Right lobe of liver (tissue), 6 donors: ENCODE measurements at regions not wholly inside any gene's neighbourhood (a gene's known extent, or its start where the extent isn't known, plus 50 kb on each side); places are given as distances from the start of the nearest gene placed in this dataset.
A peak's percentile ranks its signal among the peaks of the same experiment; 100 is the strongest.

Experiments
- ATAC-seq, 4 donors: fragments of 200-7000 bp; cut with Tn5 transposase; one replicate each; pipeline ENCODE4 v1.9.1; 2020; ENCODE audit warnings: mild to moderate bottlenecking in 4 of 4, moderate library complexity in 4 of 4
- DNase-seq, 3 donors: peaks; one replicate each; pipeline ENCODE4 v3.0.0-alpha.2; 2020
- H3K27ac ChIP-seq, 3 donors: fragments of 200-600 bp; one replicate each; pipeline ENCODE4 v1.8.0; 2022
- H3K27me3 ChIP-seq, 2 donors: fragments of 200-600 bp; one replicate each; pipeline ENCODE4 v1.8.0; 2022
- H3K36me3 ChIP-seq, 4 donors: fragments of 200-600 bp; sonication (generic) in 1 of 4; one replicate each; pipeline versions ENCODE4 v1.5.1 to v1.8.0; 2017 to 2022; ENCODE audit warnings: control low read depth in 1 of 4
- H3K4me1 ChIP-seq, 4 donors: fragments of 200-600 bp; sonication (generic) in 1 of 4; one replicate each; pipeline versions ENCODE4 v1.5.1 to v1.8.0; 2017 to 2022; ENCODE audit warnings: control low read depth in 1 of 4
- H3K4me3 ChIP-seq, 3 donors: fragments of 200-600 bp; one replicate each; pipeline ENCODE4 v1.8.0; 2022
- H3K9me3 ChIP-seq, 4 donors: fragments of 200-600 bp; sonication (generic) in 1 of 4; one replicate each; pipeline versions ENCODE4 v1.5.1 to v1.8.0; 2017 to 2022; ENCODE audit warnings: control low read depth in 1 of 4
- CTCF ChIP-seq, 4 donors: fragments of 200-600 bp in 3 of 4; fragments of 450-650 bp in 1 of 4; IDR thresholded peaks; one replicate each; pipeline versions ENCODE4 v1.5.1 to v1.8.0; 2016 to 2022; ENCODE audit warnings: antibody characterized with exemption in 4 of 4, mild to moderate bottlenecking in 2 of 4
- POLR2A ChIP-seq: fragments of 450-650 bp; IDR thresholded peaks from one replicate; pipeline ENCODE4 v1.6.1; 2017; ENCODE audit warnings: antibody characterized with exemption, mild to moderate bottlenecking
- WGBS: methylation state at CpG from one replicate; pipeline ENCODE4 v1.1.6; 2018; ENCODE audit warnings: low coverage, low lambda C conversion rate; ENCODE audit not compliant: insufficient coverage; ENCODE audit errors: missing lambda C conversion rate; 5-methylcytosine and 5-hydroxymethylcytosine counted together
- intact Hi-C, 2 donors: fragments of 100-400 bp; cut with DNase I; formaldehyde crosslinking; loops; one replicate each; pipeline versions ENCODE4 v1.11.2 to v1.14.1; 2022
- donor health status: DM: no; HTN: yes; CAD: no.
- donor health status: DM: no; HTN: no; CAD: no.
- donor health status: DM: no; HTN: no; CAD: no.
- donor health status: DM: no; HTN: yes; CAD: no.
- donor health status: DM: no; HTN: yes; CAD: no.

DNA sequence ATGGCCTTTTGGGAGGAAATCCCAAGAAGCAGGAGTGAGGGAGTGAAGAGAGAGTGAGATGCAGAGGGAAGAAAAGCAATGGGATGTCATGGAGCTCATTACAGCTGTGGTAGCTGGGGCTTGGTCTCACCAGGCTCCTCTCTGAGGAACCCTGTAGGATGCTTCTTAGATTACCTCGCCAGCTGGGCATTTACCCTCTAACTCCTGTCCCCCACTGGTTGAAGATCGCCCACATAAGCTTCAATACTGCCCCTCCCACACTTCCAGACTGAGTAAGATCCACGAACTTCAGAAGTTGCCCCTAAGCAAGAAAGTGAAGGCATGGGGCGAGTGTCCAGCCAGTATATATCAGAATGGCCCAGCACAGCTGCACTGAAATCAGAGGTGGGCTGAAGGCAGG, 58.1 kb upstream of the SLC35B4 start:
- Histone ChIP-seq H3K9me3 (peaks cover 0 to 2% (median 0%) of the 10 kb centered on the region in 4 donors), H3K4me3 (no peak overlapping the region), H3K27ac (peak overlapping the region in 1 of 3 donors; percentile 65), H3K27me3 (no peaks in the 10 kb centered on the region), H3K4me1 (peaks cover 0 to 14% (median 4%) of the 10 kb centered on the region in 4 donors), H3K36me3 (no peaks in the 10 kb centered on the region)
- TF ChIP-seq CTCF (IDR thresholded peaks at IDR 0.05) = no peak
- TF ChIP-seq POLR2A = no peak
- ATAC-seq = peak in 1 of 4 donors; percentile 4
- 100% methylated on average over 3 of the region's 4 CpGs for WGBS
- no peak for DNase-seq
- intact Hi-C loops = no loop called here

DNA sequence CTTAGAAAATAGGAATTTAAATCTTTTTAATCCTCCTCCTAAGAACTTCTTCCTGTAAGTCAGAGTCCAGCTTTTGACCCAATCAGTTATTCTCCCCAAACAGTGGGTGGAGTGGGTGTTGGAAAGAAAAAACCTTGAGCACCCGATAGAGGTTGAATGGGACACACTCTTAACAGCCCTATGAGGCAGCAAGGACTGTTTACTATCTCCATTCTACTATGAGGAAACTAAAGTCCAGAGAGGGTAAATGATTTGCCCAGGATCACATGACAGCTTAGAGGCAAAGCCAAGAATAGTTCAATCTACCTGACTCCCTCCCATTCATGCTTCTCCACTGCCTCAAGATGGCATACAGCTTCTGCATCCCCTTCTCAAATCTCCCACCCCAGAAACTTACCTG, 57.6 kb upstream of the SLC35B4 start:
- peak; percentile 94 to 97 (median 95) for ATAC-seq
- no peak for DNase-seq
- no peak overlapping the region for H3K4me3 ChIP-seq
- no peak for TF ChIP-seq CTCF (IDR thresholded peaks at IDR 0.05)
- peak; percentile 65 for TF ChIP-seq POLR2A
- peak overlapping the region in 2 of 3 donors; percentile 65 to 74 for H3K27ac ChIP-seq
- peaks cover 0 to 19% (median 7%) of the 10 kb centered on the region in 4 donors for H3K4me1 ChIP-seq
- no peaks in the 10 kb centered on the region for H3K36me3 ChIP-seq
- WGBS = 27% methylated on average over 1 of the region's 1 CpG
- no peaks in the 10 kb centered on the region for H3K27me3 ChIP-seq
- peaks cover 0 to 2% (median 0%) of the 10 kb centered on the region in 4 donors for H3K9me3 ChIP-seq
- intact Hi-C loops = no loop called here

DNA sequence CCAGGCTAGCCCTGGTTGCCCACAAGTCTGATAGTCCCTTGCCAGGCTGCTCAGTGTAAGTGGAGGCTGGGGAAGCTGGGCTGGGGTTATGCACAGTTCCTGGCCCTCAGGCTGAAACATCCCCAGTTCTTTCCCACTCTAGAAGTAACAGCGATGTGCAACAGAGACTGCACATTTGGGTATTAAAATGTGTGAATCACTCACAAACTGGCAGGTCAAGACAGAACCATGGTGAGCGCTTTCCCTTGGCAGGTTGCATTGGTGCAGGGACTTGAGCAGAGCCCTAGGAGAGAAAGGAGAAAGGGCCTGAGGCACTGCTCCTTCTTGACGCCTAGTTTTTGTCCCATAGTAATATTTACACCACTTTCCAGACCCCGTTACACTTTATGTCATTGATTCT, 56.1 kb upstream of the SLC35B4 start:
- Histone ChIP-seq H3K27me3 (no peaks in the 10 kb centered on the region), H3K4me1 (peaks cover 0 to 34% (median 12%) of the 10 kb centered on the region in 4 donors), H3K4me3 (no peak overlapping the region), H3K36me3 (no peaks in the 10 kb centered on the region), H3K27ac (no peak overlapping the region), H3K9me3 (no peaks in the 10 kb centered on the region)
- DNase-seq (no peak), ATAC-seq (no peak)
- TF ChIP-seq POLR2A (no peak), CTCF (IDR thresholded peaks at IDR 0.05) (no peak)
- intact Hi-C loops = no loop called here
- 91% methylated on average over 4 of the region's 4 CpGs for WGBS

GRCh38 chr7:134371971-134372370, 55.2 kb upstream of the SLC35B4 start:
- H3K27ac ChIP-seq = no peak overlapping the region
- no peaks in the 10 kb centered on the region for H3K9me3 ChIP-seq
- DNase-seq = no peak
- no peak overlapping the region for H3K4me3 ChIP-seq
- no peaks in the 10 kb centered on the region for H3K36me3 ChIP-seq
- H3K4me1 ChIP-seq = peaks cover 0 to 41% (median 12%) of the 10 kb centered on the region in 4 donors
- no peaks in the 10 kb centered on the region for H3K27me3 ChIP-seq
- TF ChIP-seq CTCF (IDR thresholded peaks at IDR 0.05) (no peak), POLR2A (no peak)
- no peak for ATAC-seq
- intact Hi-C loops = no loop called here
- WGBS = 92% methylated on average over 5 of the region's 5 CpGs

DNA sequence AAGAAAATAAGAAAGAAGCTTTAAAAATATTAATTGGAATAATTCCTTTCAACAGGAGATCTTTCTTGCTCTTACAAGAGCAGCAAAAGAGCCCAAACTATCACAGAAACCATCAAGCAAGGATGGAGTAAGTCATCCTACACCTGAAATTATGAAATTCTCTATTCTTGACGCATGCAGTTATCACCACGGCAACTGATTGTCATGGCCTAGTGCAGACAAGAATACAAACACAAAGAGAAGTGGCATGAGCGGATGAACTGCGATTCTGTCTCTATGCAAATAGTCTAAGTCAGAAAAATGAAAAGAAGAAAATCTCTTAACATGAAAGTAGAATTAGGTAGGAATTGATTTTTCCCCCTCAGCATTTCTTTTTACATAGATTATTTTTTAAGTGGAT, 54.8 kb upstream of the SLC35B4 start:
- Histone ChIP-seq H3K27me3 (no peaks in the 10 kb centered on the region), H3K4me3 (no peak overlapping the region), H3K27ac (no peak overlapping the region), H3K9me3 (no peaks in the 10 kb centered on the region), H3K36me3 (no peaks in the 10 kb centered on the region), H3K4me1 (peaks cover 0 to 45% (median 14%) of the 10 kb centered on the region in 4 donors)
- intact Hi-C loops = no loop called here
- ATAC-seq (no peak), DNase-seq (no peak)
- 72% methylated on average over 4 of the region's 4 CpGs for WGBS
- TF ChIP-seq CTCF (IDR thresholded peaks at IDR 0.05) (no peak), POLR2A (no peak)
